GM23248 (cell line): ENCODE measurements at regions not wholly inside any gene's neighbourhood (a gene's known extent, or its start where the extent isn't known, plus 50 kb on each side); places are given as distances from the start of the nearest gene placed in this dataset.
"Not testable (repeated sequence)": the region's sequence is repeated elsewhere in the genome, so short reads cannot be mapped to it uniquely, and the experiment has no call there.

Experiments
- DNase-seq: peaks from one replicate; pipeline ENCODE4 v3.0.0-alpha.2; 2015
- H2AFZ ChIP-seq: fragments of 200-600 bp; sonication (generic); 2 replicates; pipeline ENCODE4 v1.6.1; 2016; ENCODE audit warnings: antibody characterized with exemption
- H3F3A ChIP-seq: fragments of 200-600 bp; sonication (generic); 2 replicates; pipeline ENCODE4 v1.6.1; 2016; ENCODE audit warnings: mild to moderate bottlenecking, antibody characterized with exemption, mixed run types; ENCODE audit not compliant: insufficient read depth
- H3K27ac ChIP-seq: fragments of 200-600 bp; sonication (generic); 2 replicates; pipeline ENCODE4 v1.5.1; 2016; ENCODE audit warnings: mild to moderate bottlenecking
- H3K27me3 ChIP-seq: fragments of 200-600 bp; sonication (generic); replicated peaks from 2 replicates; pipeline ENCODE4 v1.6.1; 2016; ENCODE audit warnings: mild to moderate bottlenecking; ENCODE audit not compliant: insufficient read depth
- H3K36me3 ChIP-seq: fragments of 200-600 bp; sonication (generic); 2 replicates; pipeline ENCODE4 v1.6.1; 2016; ENCODE audit warnings: low read depth, mild to moderate bottlenecking
- H3K4me1 ChIP-seq: fragments of 200-600 bp; sonication (generic); 2 replicates; pipeline ENCODE4 v1.6.1; 2016; ENCODE audit warnings: mild to moderate bottlenecking; ENCODE audit not compliant: insufficient read depth
- H3K4me2 ChIP-seq: fragments of 200-600 bp; sonication (generic); one replicate; pipeline ENCODE4 v1.6.1; 2016; ENCODE audit warnings: mild to moderate bottlenecking; ENCODE audit not compliant: unreplicated experiment
- H3K4me3 ChIP-seq: fragments of 200-600 bp; sonication (generic); 2 replicates; pipeline ENCODE4 v1.5.1; 2016; ENCODE audit warnings: mild to moderate bottlenecking
- H3K79me2 ChIP-seq: fragments of 200-600 bp; sonication (generic); 2 replicates; pipeline ENCODE4 v1.6.1; 2016; ENCODE audit warnings: mild to moderate bottlenecking; ENCODE audit not compliant: insufficient read depth
- H3K9ac ChIP-seq: fragments of 200-600 bp; sonication (generic); 2 replicates; pipeline ENCODE4 v1.6.1; 2016; ENCODE audit warnings: mild to moderate bottlenecking
- H3K9me2 ChIP-seq: fragments of 200-600 bp; sonication (generic); 2 replicates; pipeline ENCODE4 v1.6.1; 2016; ENCODE audit warnings: mixed run types, mild to moderate bottlenecking, moderate library complexity; ENCODE audit not compliant: insufficient read depth
- H3K9me3 ChIP-seq: fragments of 200-600 bp; sonication (generic); one replicate; pipeline ENCODE4 v1.6.1; 2017; ENCODE audit warnings: low read depth
- H4K20me1 ChIP-seq: fragments of 200-600 bp; sonication (generic); 2 replicates; pipeline ENCODE4 v1.6.0; 2016; ENCODE audit not compliant: insufficient read depth
- EZH2 ChIP-seq: fragments of 200-600 bp; sonication (generic); IDR thresholded peaks from 2 replicates; pipeline ENCODE4 v1.6.1; 2018; ENCODE audit warnings: antibody characterized with exemption, mild to moderate bottlenecking; ENCODE audit not compliant: insufficient read depth, poor library complexity, severe bottlenecking
- EZH2phosphoT487 ChIP-seq: fragments of 200-600 bp; sonication (generic); IDR thresholded peaks from 2 replicates; pipeline ENCODE4 v1.6.1; 2018; ENCODE audit warnings: antibody characterized with exemption, moderate library complexity, mild to moderate bottlenecking, low read depth; ENCODE audit not compliant: insufficient read depth
- WGBS, 2 experiments: methylation state at CpG; one replicate each; pipeline ENCODE4 v1.1.6; 2015 to 2017; ENCODE audit warnings: low lambda C conversion rate in 2 of 2, low coverage in 1 of 2; ENCODE audit errors: missing lambda C conversion rate in 2 of 2; 5-methylcytosine and 5-hydroxymethylcytosine counted together
- in situ Hi-C: fragments of 300-500 bp; cut with MboI; formaldehyde crosslinking; loops from 2 replicates; pipeline ENCODE4 v1.15.0; 2020

DNA sequence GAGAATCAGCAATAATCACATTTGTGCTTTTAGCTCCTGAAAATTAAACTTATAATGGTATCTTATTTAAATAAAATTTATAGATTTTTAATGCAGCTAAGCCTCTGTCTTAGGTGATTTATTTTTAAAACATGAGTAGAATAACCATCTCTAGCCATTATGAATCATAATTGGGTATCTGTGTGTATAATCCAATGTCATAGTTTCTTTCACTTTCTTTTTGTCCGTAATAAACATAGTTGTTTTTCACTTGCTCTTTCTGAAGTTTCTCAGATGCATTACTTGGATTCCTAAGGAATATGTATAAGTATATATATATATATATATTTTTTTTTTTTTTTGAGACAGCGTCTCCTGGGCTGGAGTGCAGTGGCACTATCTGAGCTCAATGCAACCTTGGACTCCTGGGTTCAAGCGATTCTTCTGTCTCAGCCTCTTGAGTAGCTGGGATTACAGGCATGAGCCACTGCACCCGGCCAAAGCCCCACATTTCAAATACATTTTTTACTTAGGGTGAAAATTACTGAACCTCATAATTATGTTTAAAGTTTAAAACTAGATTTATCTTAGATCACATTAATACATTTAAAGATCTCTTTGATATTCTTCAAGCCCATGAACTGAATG lies 377.1 kb downstream of the PRDM9 start:
- Histone ChIP-seq H3K4me3 (no peak overlapping the region), H2AFZ (no peak overlapping the region), H3K9me2 (no peaks in the 10 kb centered on the region), H3K4me2 (no peak overlapping the region), H3K4me1 (no peaks in the 10 kb centered on the region), H3K36me3 (no peaks in the 10 kb centered on the region), H4K20me1 (no peaks in the 10 kb centered on the region), H3K27me3 (no peaks in the 10 kb centered on the region), H3K79me2 (no peaks in the 10 kb centered on the region), H3K9ac (no peak overlapping the region), H3K27ac (no peak overlapping the region), H3F3A (no peaks in the 10 kb centered on the region), H3K9me3 (no peaks in the 10 kb centered on the region)
- WGBS, 2 experiments, result 48 to 50% methylated on average over 4 of the region's 4 CpGs
- no peak for DNase-seq
- in situ Hi-C loops, result no loop called here
- TF ChIP-seq EZH2phosphoT487 (no peak), EZH2 (no peak)

- H3K4me1 ChIP-seq, result no peaks in the 10 kb centered on the region
- H4K20me1 ChIP-seq, result no peaks in the 10 kb centered on the region
- no peak overlapping the region for H2AFZ ChIP-seq
- no peak overlapping the region for H3K4me3 ChIP-seq
- H3F3A ChIP-seq, result no peaks in the 10 kb centered on the region
- no peak overlapping the region for H3K27ac ChIP-seq
- DNase-seq, result no peak
- H3K9ac ChIP-seq, result no peak overlapping the region
- H3K79me2 ChIP-seq, result no peaks in the 10 kb centered on the region
- in situ Hi-C loops, result no loop called here
- H3K4me2 ChIP-seq, result no peak overlapping the region
- no peaks in the 10 kb centered on the region for H3K9me3 ChIP-seq
- WGBS, 2 experiments, result 69 to 76% methylated on average over 5 of the region's 5 CpGs
- no peaks in the 10 kb centered on the region for H3K36me3 ChIP-seq
- no peak for TF ChIP-seq EZH2
- no peak for TF ChIP-seq EZH2phosphoT487
- no peaks in the 10 kb centered on the region for H3K9me2 ChIP-seq
- no peaks in the 10 kb centered on the region for H3K27me3 ChIP-seq
Observed at GRCh38 chr5:23893561-23893960, 386.2 kb downstream of the PRDM9 start.

GRCh38 chr5:23895614-23896013 lies 388.2 kb downstream of the PRDM9 start:
- Histone ChIP-seq H3F3A (no peaks in the 10 kb centered on the region), H3K36me3 (no peaks in the 10 kb centered on the region), H3K4me2 (no peak overlapping the region), H3K79me2 (no peaks in the 10 kb centered on the region), H3K9ac (no peak overlapping the region), H4K20me1 (no peaks in the 10 kb centered on the region), H3K9me2 (no peaks in the 10 kb centered on the region), H3K27ac (no peak overlapping the region), H3K4me3 (no peak overlapping the region), H3K4me1 (no peaks in the 10 kb centered on the region), H3K27me3 (no peaks in the 10 kb centered on the region), H3K9me3 (no peaks in the 10 kb centered on the region), H2AFZ (no peak overlapping the region)
- DNase-seq, result no peak
- WGBS, 2 experiments, result 36 to 37% methylated on average over 4 of the region's 4 CpGs
- no peak for TF ChIP-seq EZH2phosphoT487
- no peak for TF ChIP-seq EZH2
- in situ Hi-C loops, result no loop called here

- H3K4me1 ChIP-seq, result no peaks in the 10 kb centered on the region
- no peak overlapping the region for H3K4me2 ChIP-seq
- H3K9me3 ChIP-seq, result no peaks in the 10 kb centered on the region
- no peak overlapping the region for H3K9ac ChIP-seq
- TF ChIP-seq EZH2phosphoT487 (no peak), EZH2 (no peak)
- no peaks in the 10 kb centered on the region for H3F3A ChIP-seq
- H3K27ac ChIP-seq, result no peak overlapping the region
- in situ Hi-C loops, result no loop called here
- no peaks in the 10 kb centered on the region for H3K36me3 ChIP-seq
- no peaks in the 10 kb centered on the region for H3K79me2 ChIP-seq
- no peak for DNase-seq
- no peaks in the 10 kb centered on the region for H3K9me2 ChIP-seq
- WGBS, 2 experiments, result 55 to 66% methylated on average over 3 of the region's 3 CpGs
- no peaks in the 10 kb centered on the region for H3K27me3 ChIP-seq
- no peaks in the 10 kb centered on the region; the same call in 1 of the 2 replicates for H4K20me1 ChIP-seq
- no peak overlapping the region for H3K4me3 ChIP-seq
- H2AFZ ChIP-seq, result no peak overlapping the region
Observed at GRCh38 chr5:23930985-23931384, 423.6 kb downstream of the PRDM9 start.

GRCh38 chr5:23951261-23951928 lies 444.0 kb downstream of the PRDM9 start:
- H3K4me1 ChIP-seq, in situ Hi-C loops, H3K9me2 ChIP-seq, H3K27me3 ChIP-seq, H3K79me2 ChIP-seq, H3K9me3 ChIP-seq, H3F3A ChIP-seq, H3K27ac ChIP-seq, H3K36me3 ChIP-seq, H4K20me1 ChIP-seq: not testable (repeated sequence)
- DNase-seq, result peak; percentile 62
- peak overlapping the region; percentile 86 for H3K4me3 ChIP-seq
- H3K4me2 ChIP-seq, result peak overlapping the region; percentile 68
- H3K9ac ChIP-seq, result peak overlapping the region; percentile 78
- 37 to 63% methylated on average over 28 to 41 of the region's 47 CpGs for WGBS, 2 experiments
- H2AFZ ChIP-seq, result peak overlapping the region; percentile 89
